OCI-LY7 (cell line): ENCODE measurements at regions not wholly inside any gene's neighbourhood (a gene's known extent, or its start where the extent isn't known, plus 50 kb on each side); places are given as distances from the start of the nearest gene placed in this dataset.
"Not testable (repeated sequence)": the region's sequence is repeated elsewhere in the genome, so short reads cannot be mapped to it uniquely, and the experiment has no call there.

Experiments
- BruUV-seq: library from RNA; stranded (reverse); fragments of 400-500 nt; replicated peaks from 2 replicates; lab custom pipeline; 2021; lab: Mats Ljungman, UMichigan
- CTCF ChIA-PET: fragments of 300-600 bp; sonication (Branson Sonifier 250); formaldehyde crosslinking; loops from one replicate; lab custom pipeline; 2022; ENCODE audit warnings: antibody characterized with exemption; ENCODE audit not compliant: unreplicated experiment; lab: Charles Lee
- POLR2A ChIA-PET: fragments of 300-600 bp; sonication (Branson Sonifier 250); formaldehyde crosslinking; loops from one replicate; lab custom pipeline; 2022; ENCODE audit warnings: antibody characterized with exemption; lab: Charles Lee
- DNase-seq: peaks from one replicate; pipeline ENCODE4 v3.0.0-alpha.2; 2015; ENCODE audit warnings: low spot score
- H2AFZ ChIP-seq: fragments of 200-600 bp; sonication (generic), shearing (Covaris generic); 2 replicates; pipeline ENCODE4 v1.6.1; 2014; ENCODE audit warnings: mild to moderate bottlenecking, antibody characterized with exemption, low read length, moderate library complexity
- H3K27ac ChIP-seq: fragments of 200-600 bp; sonication (generic); 2 replicates; pipeline ENCODE4 v1.5.1; 2014; ENCODE audit warnings: mixed run types, low read depth, mild to moderate bottlenecking, moderate library complexity, low read length, inconsistent platforms; ENCODE audit not compliant: poor library complexity, severe bottlenecking
- H3K36me3 ChIP-seq: fragments of 200-600 bp; sonication (generic); 2 replicates; pipeline ENCODE4 v1.6.1; 2014; ENCODE audit warnings: mild to moderate bottlenecking, antibody characterized with exemption, low read length, moderate library complexity, mixed read lengths; ENCODE audit not compliant: insufficient read depth
- H3K4me1 ChIP-seq: fragments of 200-600 bp; sonication (generic); 2 replicates; pipeline ENCODE4 v1.5.1; 2014; ENCODE audit warnings: mild to moderate bottlenecking, low read length; ENCODE audit not compliant: insufficient read depth, poor library complexity, severe bottlenecking
- H3K4me2 ChIP-seq: fragments of 200-600 bp; sonication (generic); 2 replicates; pipeline ENCODE4 v1.6.1; 2014; ENCODE audit warnings: mild to moderate bottlenecking, low read length
- H3K4me3 ChIP-seq: fragments of 200-600 bp; sonication (generic); 2 replicates; pipeline ENCODE4 v1.5.1; 2014; ENCODE audit warnings: mild to moderate bottlenecking, low read depth, low read length; ENCODE audit not compliant: poor library complexity, severe bottlenecking
- H3K79me2 ChIP-seq: fragments of 200-600 bp; sonication (generic); 2 replicates; pipeline ENCODE4 v1.6.1; 2016; ENCODE audit warnings: low read depth, mild to moderate bottlenecking, low read length, moderate library complexity, mixed read lengths; ENCODE audit not compliant: insufficient read depth
- H3K9me2 ChIP-seq: fragments of 200-600 bp; sonication (generic); 2 replicates; pipeline ENCODE4 v1.6.1; 2016; ENCODE audit warnings: mild to moderate bottlenecking, low read length, mixed read lengths; ENCODE audit not compliant: insufficient read depth
- H3K9me3 ChIP-seq: fragments of 200-600 bp; sonication (generic); 2 replicates; pipeline ENCODE4 v1.6.1; 2014; ENCODE audit warnings: mild to moderate bottlenecking, mixed run types, low read length, mixed read lengths
- H4K20me1 ChIP-seq: fragments of 200-600 bp; sonication (generic); 2 replicates; pipeline ENCODE4 v1.6.1; 2014; ENCODE audit warnings: mild to moderate bottlenecking, antibody characterized with exemption, low read length, moderate library complexity, mixed read lengths; ENCODE audit not compliant: insufficient read depth
- intact Hi-C: fragments of 100-400 bp; cut with micrococcal nuclease; formaldehyde crosslinking; loops from one replicate; pipeline ENCODE4 v1.10.0; 2022; ENCODE audit not compliant: unreplicated experiment

DNA sequence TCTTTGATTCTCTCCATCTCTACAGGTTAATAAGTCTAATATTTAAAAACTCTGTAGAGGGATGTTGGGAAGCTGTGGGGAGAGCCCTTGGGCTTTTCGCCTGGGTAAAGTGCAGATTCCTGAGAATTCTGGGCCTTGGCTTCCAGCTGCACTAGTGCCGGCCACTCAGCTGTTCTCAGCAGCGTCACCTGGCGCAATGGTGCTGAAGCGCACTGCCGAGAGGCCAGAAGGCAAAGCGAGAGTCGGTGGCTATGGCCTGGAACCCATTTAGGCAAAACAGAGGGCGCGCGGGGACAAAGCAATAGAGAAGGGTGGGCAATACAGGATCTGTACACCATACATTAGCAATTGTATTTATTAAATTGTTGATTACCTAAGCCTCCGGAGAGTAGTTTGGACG, 168.7 kb downstream of the FAM72C start:
- intact Hi-C loops, H2AFZ ChIP-seq, H3K4me1 ChIP-seq, H4K20me1 ChIP-seq, H3K4me3 ChIP-seq, DNase-seq, POLR2A ChIA-PET, H3K79me2 ChIP-seq, H3K36me3 ChIP-seq, BruUV-seq, CTCF ChIA-PET, H3K27ac ChIP-seq, H3K4me2 ChIP-seq, H3K9me2 ChIP-seq, H3K9me3 ChIP-seq: not testable (repeated sequence)

- H3K9me3 ChIP-seq, CTCF ChIA-PET, H3K36me3 ChIP-seq, H3K27ac ChIP-seq, BruUV-seq, POLR2A ChIA-PET, DNase-seq, H2AFZ ChIP-seq, H4K20me1 ChIP-seq, H3K4me2 ChIP-seq, H3K4me3 ChIP-seq, H3K4me1 ChIP-seq, intact Hi-C loops, H3K9me2 ChIP-seq, H3K79me2 ChIP-seq: not testable (repeated sequence)
Measured at GRCh38 chr1:143799568-143800187, 172.1 kb downstream of the FAM72C start.

DNA sequence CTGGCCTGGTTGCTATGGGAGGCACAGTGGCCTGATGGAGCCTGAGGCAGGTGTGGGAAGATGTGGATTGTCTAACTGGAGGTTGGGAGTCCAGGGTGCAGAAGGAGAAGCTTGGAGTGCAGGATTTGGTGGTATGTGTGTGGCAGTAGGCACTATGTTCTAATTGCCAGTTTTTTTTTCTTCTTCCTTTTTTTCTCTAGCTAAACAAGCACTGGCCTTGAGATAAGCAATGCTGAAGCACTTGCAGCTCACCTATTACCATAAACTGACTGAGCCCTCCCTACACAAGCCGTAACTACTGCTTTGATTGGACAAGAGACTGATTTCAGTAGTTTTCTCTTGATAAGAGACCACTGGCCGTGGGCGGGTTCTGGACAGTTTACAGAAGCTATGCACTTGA, 175.4 kb downstream of the FAM72C start:
- POLR2A ChIA-PET, H3K4me2 ChIP-seq, intact Hi-C loops, H3K9me3 ChIP-seq, H4K20me1 ChIP-seq, CTCF ChIA-PET, H3K4me1 ChIP-seq, DNase-seq, H3K9me2 ChIP-seq, H2AFZ ChIP-seq, H3K4me3 ChIP-seq, BruUV-seq, H3K27ac ChIP-seq, H3K79me2 ChIP-seq, H3K36me3 ChIP-seq: not testable (repeated sequence)

- H3K4me1 ChIP-seq, H3K4me3 ChIP-seq, intact Hi-C loops, H3K9me2 ChIP-seq, BruUV-seq, H3K79me2 ChIP-seq, H3K4me2 ChIP-seq, H3K36me3 ChIP-seq, DNase-seq, H2AFZ ChIP-seq, H3K9me3 ChIP-seq, H3K27ac ChIP-seq, CTCF ChIA-PET, POLR2A ChIA-PET, H4K20me1 ChIP-seq: not testable (repeated sequence)
Measured at GRCh38 chr1:143792047-143792937, 179.5 kb downstream of the FAM72C start.

- H3K4me3 ChIP-seq, H3K36me3 ChIP-seq, POLR2A ChIA-PET, H3K4me2 ChIP-seq, H4K20me1 ChIP-seq, intact Hi-C loops, H2AFZ ChIP-seq, H3K9me3 ChIP-seq, H3K79me2 ChIP-seq, H3K4me1 ChIP-seq, H3K27ac ChIP-seq, CTCF ChIA-PET, BruUV-seq, DNase-seq, H3K9me2 ChIP-seq: not testable (repeated sequence)
Measured at GRCh38 chr1:143786381-143786780, 185.4 kb downstream of the FAM72C start.

- H2AFZ ChIP-seq, DNase-seq, H3K4me1 ChIP-seq, CTCF ChIA-PET, H3K27ac ChIP-seq, H3K4me2 ChIP-seq, H3K9me2 ChIP-seq, H3K9me3 ChIP-seq, POLR2A ChIA-PET, BruUV-seq, H3K4me3 ChIP-seq, H3K36me3 ChIP-seq, intact Hi-C loops, H4K20me1 ChIP-seq, H3K79me2 ChIP-seq: not testable (repeated sequence)
Measured at GRCh38 chr1:143785883-143786282, 185.9 kb downstream of the FAM72C start.
